NK-92 treated with Interleukin-12 subunit alpha and Interleukin-12 subunit beta, amount 100 ng/mL, for 24 hours (cell line): ENCODE measurements at regions not wholly inside any gene's neighbourhood (a gene's known extent, or its start where the extent isn't known, plus 50 kb on each side); places are given as distances from the start of the nearest gene placed in this dataset.
"Not testable (repeated sequence)": the region's sequence is repeated elsewhere in the genome, so short reads cannot be mapped to it uniquely, and the experiment has no call there.

Experiments used
- DNase-seq: peaks from one replicate; lab custom pipeline; 2025; lab: John Stamatoyannopoulos, UW

GRCh38 chr2:58770846-58771245, 529.7 kb upstream of the FANCL start:
- DNase-seq = no peak

DNA sequence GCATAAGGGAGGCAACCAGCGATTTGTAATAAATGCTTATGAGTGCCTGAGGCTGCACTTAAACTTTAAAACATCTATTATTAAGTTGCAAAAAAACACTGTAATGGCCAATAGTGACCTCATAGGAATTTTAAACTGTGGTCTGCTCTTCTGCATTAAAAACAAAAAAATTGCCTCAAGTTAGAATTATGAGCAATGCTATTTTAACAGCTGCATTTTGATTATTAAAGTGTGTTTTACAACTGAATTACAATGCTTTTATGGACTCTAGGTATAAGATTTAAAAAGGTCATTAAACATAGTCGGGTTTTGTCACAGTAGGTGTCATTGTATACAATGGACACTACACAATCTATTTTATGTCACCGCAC, 528.7 kb upstream of the FANCL start:
- no peak for DNase-seq

GRCh38 chr2:58769111-58769863, 528.2 kb upstream of the FANCL start:
- no peak for DNase-seq

DNA sequence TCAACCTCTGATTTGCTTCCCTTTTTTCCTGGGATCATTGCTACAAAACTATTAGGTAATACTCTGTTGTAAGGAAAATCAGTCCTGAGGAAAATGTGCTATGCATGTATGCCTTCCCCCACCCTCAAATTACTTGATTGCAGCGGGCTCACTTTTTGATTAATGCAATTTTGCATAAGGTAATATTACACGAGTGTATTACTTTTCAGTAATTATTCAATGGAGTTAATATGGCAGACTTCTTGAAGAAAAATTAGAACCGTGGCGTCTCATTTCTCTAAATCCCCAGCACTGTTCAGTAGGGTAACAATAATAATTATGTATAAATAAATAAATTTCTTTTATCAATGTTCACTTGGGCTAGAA, 527.6 kb upstream of the FANCL start:
- no peak for DNase-seq

- DNase-seq = no peak
Observed at GRCh38 chr2:58767828-58768714, 526.9 kb upstream of the FANCL start.

DNA sequence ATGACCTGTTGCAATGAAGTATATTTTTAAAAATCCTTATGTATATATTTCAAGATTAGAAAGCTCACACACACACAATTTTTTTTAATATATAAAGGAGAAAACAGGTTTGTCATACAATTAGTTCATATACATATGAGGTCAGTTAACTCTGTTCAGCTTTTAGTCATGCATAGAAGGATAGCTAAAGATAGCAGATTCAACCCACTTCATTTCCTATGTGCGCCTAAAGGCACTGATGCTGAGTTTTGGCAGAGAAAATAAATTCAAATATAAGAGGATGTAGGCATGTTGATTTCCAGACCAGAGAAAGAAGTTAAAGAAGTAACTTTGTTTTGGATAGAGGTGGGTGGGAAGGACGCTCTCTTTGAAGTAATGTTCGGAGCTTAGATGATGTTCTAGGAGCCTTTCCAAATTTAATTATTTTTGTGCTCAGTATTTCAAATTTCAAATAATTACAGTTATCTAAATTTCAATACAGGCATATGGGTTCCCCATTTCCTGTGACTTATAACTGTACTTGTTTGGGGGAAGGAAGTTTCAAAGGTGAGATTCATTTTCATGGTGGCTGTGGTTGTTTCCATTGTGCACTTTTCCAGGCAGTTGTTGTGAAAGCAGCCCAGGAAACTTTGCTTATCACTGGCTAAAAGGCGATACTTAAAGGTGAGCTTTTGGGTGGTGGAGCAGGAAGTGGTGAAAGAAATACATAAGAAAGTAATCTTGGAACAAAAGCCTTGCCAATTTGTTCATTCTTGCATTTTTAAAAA, 523.4 kb upstream of the FANCL start:
- no peak for DNase-seq

- DNase-seq = no peak
Observed at GRCh38 chr2:58762176-58762781, 521.2 kb upstream of the FANCL start.

GRCh38 chr2:58757971-58758370, 516.8 kb upstream of the FANCL start:
- no peak for DNase-seq

DNA sequence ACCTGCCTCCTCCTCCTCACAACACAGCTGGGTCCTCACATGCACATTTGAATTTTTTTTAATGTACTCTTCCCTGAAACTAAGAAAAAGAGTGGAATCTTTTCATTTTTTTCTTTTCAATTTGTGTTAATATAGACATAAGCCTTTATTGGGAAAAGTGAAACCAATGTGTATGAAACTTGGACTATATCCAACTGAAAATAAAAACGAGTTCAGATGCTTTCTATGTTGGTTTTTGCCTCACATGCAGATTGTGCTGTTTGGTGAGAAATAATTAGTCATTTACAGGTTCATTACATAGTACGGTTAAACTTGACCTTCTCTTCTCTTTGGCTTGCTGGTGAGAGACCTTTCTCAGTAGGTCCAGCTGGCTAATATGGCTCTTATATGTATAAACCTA, 515.2 kb upstream of the FANCL start:
- DNase-seq = no peak

DNA sequence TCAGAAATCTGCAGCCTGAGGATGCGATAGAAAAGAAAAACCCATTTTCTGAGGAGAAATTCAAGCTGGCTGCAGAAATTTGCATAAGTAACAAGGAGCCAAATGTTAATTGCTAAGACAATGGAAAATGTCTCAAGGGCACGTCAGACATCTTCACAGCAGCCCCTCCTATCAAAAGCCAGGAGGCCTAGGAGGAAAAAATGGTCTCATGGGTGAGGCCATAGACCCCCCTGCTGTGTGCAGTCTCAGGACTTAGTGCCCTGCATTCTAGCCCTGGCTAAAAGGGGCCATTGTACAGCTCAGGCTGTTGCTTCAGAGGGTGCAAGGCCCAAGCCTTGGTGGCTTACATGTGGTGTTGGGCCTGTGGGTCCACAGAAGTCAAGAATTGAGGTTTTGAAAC, 511.4 kb upstream of the FANCL start:
- not testable (repeated sequence) for DNase-seq

- not testable (repeated sequence) for DNase-seq
Observed at GRCh38 chr2:58751676-58752075, 510.6 kb upstream of the FANCL start.

DNA sequence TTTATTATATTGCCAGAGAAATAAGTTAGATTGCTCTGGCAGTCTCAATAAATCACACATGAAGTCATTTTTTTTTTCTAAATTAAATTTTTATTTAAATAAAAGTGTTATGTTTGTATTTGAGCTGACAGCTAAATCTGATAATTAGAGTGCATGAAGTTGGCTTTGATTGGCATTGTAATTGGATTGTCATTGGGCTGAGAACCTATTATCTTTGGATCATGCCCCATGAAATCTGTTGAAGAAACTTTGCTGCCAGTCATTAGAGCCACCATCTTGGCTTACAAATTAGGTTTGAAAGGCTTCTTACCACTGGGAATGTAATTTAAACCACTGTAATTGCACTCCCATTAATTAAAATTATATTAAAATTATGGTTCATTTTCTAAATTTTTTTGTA, 507.9 kb upstream of the FANCL start:
- no peak for DNase-seq

DNA sequence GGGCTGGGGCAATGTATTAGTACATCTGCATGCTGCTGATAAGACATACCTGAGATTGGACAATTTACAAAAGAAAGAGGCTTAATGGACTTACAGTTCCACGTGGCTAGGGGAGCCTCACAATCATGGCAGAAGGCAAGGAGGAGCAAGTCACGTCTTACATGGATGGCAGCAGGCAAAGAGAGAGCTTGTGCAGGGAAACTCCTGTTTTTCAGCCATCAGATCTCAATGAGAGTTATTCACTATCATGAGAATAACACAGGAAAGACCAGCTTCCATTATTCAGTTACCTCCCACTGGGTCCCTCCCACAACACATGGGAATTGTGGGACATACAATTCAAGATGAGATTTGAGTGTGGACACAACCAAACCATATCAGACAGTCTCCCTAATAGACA, 504.2 kb upstream of the FANCL start:
- DNase-seq = not testable (repeated sequence)

DNA sequence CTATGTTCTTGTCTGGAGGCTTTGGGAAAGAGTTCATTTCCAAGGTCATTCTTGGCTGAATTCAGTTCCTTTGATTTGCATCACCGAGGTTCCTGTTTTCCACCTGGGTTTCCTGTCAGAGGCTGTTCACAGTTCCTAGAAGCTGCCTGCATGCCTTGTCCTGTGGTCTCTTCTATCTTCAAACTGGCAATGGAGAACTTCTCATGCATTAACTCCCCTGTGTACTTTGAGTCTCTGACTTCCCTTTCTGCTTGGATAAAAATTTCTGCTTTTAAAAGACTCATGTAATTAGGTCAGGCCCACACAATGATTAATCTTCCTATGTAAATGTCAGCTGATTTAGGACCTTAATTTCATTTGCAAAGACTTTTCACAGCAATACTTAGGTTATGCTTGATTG, 499.3 kb upstream of the FANCL start:
- no peak for DNase-seq

- no peak for DNase-seq
Observed at GRCh38 chr2:58739033-58739432, 497.9 kb upstream of the FANCL start.

- DNase-seq = no peak
Observed at GRCh38 chr2:58734365-58734764, 493.2 kb upstream of the FANCL start.

- no peak for DNase-seq
Observed at GRCh38 chr2:58732999-58733398, 491.9 kb upstream of the FANCL start.

DNA sequence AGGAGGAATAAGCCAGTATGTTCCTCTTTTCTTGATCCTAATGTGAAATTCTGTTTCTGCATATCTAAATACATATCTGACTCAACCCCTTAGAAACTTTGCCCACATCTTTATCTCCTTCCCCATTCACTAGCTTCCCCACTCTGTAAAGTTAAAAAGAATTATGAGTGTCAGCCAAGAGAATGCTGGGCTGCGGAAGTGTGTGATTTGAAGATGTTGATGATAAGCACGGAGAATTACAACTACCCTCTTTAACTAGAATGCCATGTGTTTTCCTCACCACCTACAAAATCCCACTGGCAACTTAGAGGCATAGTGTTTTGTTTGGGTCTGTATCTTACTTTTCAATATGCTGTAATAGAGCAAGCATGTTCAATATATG, 490.4 kb upstream of the FANCL start:
- DNase-seq = no peak

DNA sequence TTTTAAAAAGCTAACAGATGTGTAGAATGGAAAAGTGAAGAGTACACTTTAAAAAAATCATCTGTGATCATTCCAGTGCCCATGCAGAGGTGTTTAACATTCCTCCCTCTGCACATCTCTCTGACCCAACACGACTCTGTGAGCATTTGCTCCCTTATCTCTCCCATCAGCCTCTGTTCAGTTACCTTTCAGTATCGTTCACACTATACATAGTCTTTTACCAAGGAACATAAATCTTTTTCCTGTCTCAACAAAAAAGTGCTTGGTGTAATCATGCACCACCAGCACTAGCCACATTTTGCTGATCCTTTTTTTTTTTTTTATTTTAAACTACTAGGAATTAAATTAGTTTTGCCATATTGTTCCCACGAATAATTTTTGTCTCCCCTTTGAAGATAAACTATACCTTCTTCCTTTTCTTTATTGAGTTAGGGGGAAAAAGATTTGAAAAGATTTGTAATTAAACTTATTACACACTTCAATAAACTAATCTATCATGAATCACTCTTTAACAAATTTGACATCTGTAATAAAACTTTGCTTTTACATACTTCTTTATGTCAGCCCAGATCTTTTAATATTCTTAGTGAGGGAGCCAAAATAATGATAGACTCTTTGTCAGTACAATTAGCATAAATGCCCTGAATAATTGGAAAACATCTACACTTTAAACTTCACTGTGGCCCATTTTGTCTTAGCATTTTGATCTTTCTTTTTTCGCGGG, 489.8 kb upstream of the FANCL start:
- DNase-seq = no peak

DNA sequence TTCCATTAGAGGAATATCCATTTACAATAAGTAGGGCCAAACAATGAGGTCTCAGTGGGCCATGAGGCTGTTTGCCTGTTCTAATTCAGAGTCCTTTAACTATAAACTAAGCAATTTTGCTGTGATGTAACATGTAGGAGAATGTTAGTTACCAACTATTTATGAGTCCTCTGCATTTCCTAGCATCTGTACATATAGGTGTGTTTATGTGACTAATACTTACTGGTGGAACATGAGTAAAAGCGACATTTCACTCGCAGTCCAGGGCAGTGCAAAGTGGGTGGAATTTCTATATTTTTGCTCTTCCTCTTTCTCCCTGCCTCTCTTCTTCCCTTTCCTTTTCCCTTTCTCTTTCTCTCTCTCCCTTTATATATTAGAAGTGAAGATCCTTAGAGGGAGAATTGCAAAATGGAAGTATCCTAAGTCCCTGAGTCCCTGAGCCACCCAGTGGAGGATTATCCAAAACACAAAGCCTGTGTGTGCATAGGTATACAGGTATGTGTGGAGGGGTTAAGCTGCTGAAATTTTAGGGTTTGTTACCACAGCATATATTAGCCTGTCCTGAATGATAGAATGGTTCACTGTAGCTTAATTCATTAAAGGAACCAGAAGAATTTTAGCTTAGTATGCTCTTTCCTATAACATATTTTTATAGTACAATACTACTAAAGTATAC, 487.0 kb upstream of the FANCL start:
- DNase-seq = no peak
